ENCODE measurements at regions not wholly inside any gene's neighbourhood (a gene's known extent, or its start where the extent isn't known, plus 50 kb on each side); places are given as distances from the start of the nearest gene placed in this dataset.

GRCh38 chrX:78534221-78534620 lies 124.9 kb downstream of the RTL3 start:
- no peak overlapping the region for H3K4me3 Mint-ChIP-seq
- POLR2A ChIA-PET = no interaction called here
- CTCF ChIA-PET = no interaction called here

GRCh38 chrX:78532363-78532762 lies 126.8 kb downstream of the RTL3 start:
- Mint-ChIP-seq H3K36me3 (no peaks in the 10 kb centered on the region), H3K4me1 (ENCODE audit: low read depth) (peaks cover 12% of the 10 kb centered on the region), H3K9me3 (no peaks in the 10 kb centered on the region), H3K27me3 (no peaks in the 10 kb centered on the region), H3K4me3 (no peak overlapping the region), H3K27ac (no peak overlapping the region)
- intact Hi-C loops (cut with micrococcal nuclease) = no loop called here
- CTCF ChIA-PET = no interaction called here
- no peak for DNase-seq
- POLR2A ChIA-PET = no interaction called here

More at GRCh38 chrX:78534221-78534620, 124.9 kb downstream of the RTL3 start:
- Mint-ChIP-seq H3K27ac (no peak overlapping the region), H3K36me3 (no peaks in the 10 kb centered on the region), H3K27me3 (no peaks in the 10 kb centered on the region), H3K4me1 (ENCODE audit: low read depth) (peaks cover 3% of the 10 kb centered on the region), H3K9me3 (no peaks in the 10 kb centered on the region)
- intact Hi-C loops (cut with micrococcal nuclease) = no loop called here
- DNase-seq = no peak

- ChIA-PET CTCF (interaction anchor here (0.7 kb wide), 1 partner anchor 13 kb away, joined by 3 read pairs; no protein-coding TSS in a partner anchor), POLR2A (interaction anchor here (1.1 to 1.3 kb wide), 2 partner anchors 10 to 214 kb away, joined by 3 read pairs; no protein-coding TSS in a partner anchor)
- Mint-ChIP-seq H3K27ac (peak overlapping the region; percentile 49), H3K36me3 (no peaks in the 10 kb centered on the region), H3K4me1 (ENCODE audit: low read depth) (peaks cover 31% of the 10 kb centered on the region), H3K27me3 (no peaks in the 10 kb centered on the region), H3K4me3 (no peak overlapping the region), H3K9me3 (no peaks in the 10 kb centered on the region)
- DNase-seq = no peak
- intact Hi-C loops (cut with micrococcal nuclease) = loop anchor here (1.0 kb wide), 2 partner anchors 11 to 654 kb away; no protein-coding TSS in a partner anchor
These were observed 131.3 kb downstream of the RTL3 start for GRCh38 chrX:78527818-78528217.

GRCh38 chrX:78527263-78527662 lies 131.9 kb downstream of the RTL3 start:
- CTCF ChIA-PET = no interaction called here
- Mint-ChIP-seq H3K4me3 (no peak overlapping the region), H3K4me1 (ENCODE audit: low read depth) (peaks cover 31% of the 10 kb centered on the region), H3K27ac (peak overlapping the region; percentile 49), H3K27me3 (no peaks in the 10 kb centered on the region), H3K36me3 (no peaks in the 10 kb centered on the region), H3K9me3 (no peaks in the 10 kb centered on the region)
- peak; percentile 42 for DNase-seq
- POLR2A ChIA-PET = interaction anchor here (1.1 to 1.3 kb wide), 2 partner anchors 10 to 213 kb away, joined by 3 read pairs; no protein-coding TSS in a partner anchor
- intact Hi-C loops (cut with micrococcal nuclease) = loop anchor here (1.0 kb wide), 2 partner anchors 10 to 655 kb away; no protein-coding TSS in a partner anchor

- CTCF ChIA-PET = no interaction called here
- no peak for DNase-seq
- Mint-ChIP-seq H3K27me3 (no peaks in the 10 kb centered on the region), H3K4me3 (no peak overlapping the region), H3K4me1 (ENCODE audit: low read depth) (peaks cover 30% of the 10 kb centered on the region), H3K36me3 (no peaks in the 10 kb centered on the region), H3K27ac (no peak overlapping the region), H3K9me3 (no peaks in the 10 kb centered on the region)
- POLR2A ChIA-PET = no interaction called here
- intact Hi-C loops (cut with micrococcal nuclease) = no loop called here
These were observed 136.5 kb downstream of the RTL3 start for GRCh38 chrX:78522601-78523000.

GRCh38 chrX:78517124-78517523 lies 142.0 kb downstream of the RTL3 start:
- CTCF ChIA-PET = no interaction called here
- H3K36me3 Mint-ChIP-seq = no peaks in the 10 kb centered on the region
- intact Hi-C loops (cut with micrococcal nuclease) = loop anchor here (1.0 to 10.0 kb wide), 13 partner anchors 10 to 745 kb away; partner anchors contain the start of genes ATP7A, PGK1 and TAF9B

GRCh38 chrX:78514852-78515251 lies 144.3 kb downstream of the RTL3 start:
- Mint-ChIP-seq H3K4me3 (peak overlapping the region; percentile 29), H3K9me3 (no peaks in the 10 kb centered on the region), H3K4me1 (ENCODE audit: low read depth) (peaks cover 45% of the 10 kb centered on the region), H3K36me3 (no peaks in the 10 kb centered on the region), H3K27me3 (no peaks in the 10 kb centered on the region), H3K27ac (peak overlapping the region; percentile 88)
- DNase-seq = no peak
- CTCF ChIA-PET = interaction anchor here (1.1 kb wide), 1 partner anchor 13 kb away, joined by 3 read pairs; no protein-coding TSS in a partner anchor
- intact Hi-C loops (cut with micrococcal nuclease) = loop anchor here (1.0 to 10.0 kb wide), 10 partner anchors 137 to 747 kb away; partner anchors contain the start of genes ATP7A, PGK1 and TAF9B
- POLR2A ChIA-PET = no interaction called here

More at GRCh38 chrX:78517124-78517523, 142.0 kb downstream of the RTL3 start:
- no peaks in the 10 kb centered on the region for H3K27me3 Mint-ChIP-seq
- H3K4me1 Mint-ChIP-seq (ENCODE audit: low read depth) = peaks cover 45% of the 10 kb centered on the region
- peak; percentile 77 for DNase-seq
- no peaks in the 10 kb centered on the region for H3K9me3 Mint-ChIP-seq
- H3K27ac Mint-ChIP-seq = peak overlapping the region; percentile 84
- POLR2A ChIA-PET = interaction anchor here (1.0 kb wide), 1 partner anchor 11 kb away, joined by 3 read pairs; no protein-coding TSS in a partner anchor
- no peak overlapping the region for H3K4me3 Mint-ChIP-seq

GRCh38 chrX:78513971-78514738 lies 145.0 kb downstream of the RTL3 start:
- no peaks in the 10 kb centered on the region for H3K27me3 Mint-ChIP-seq
- DNase-seq = no peak
- no peak overlapping the region for H3K4me3 Mint-ChIP-seq
- intact Hi-C loops (cut with micrococcal nuclease) = loop anchor here (10.0 kb wide), 3 partner anchors 379 to 641 kb away; partner anchors contain the start of genes PGK1 and TAF9B
- no peaks in the 10 kb centered on the region for H3K36me3 Mint-ChIP-seq
- H3K9me3 Mint-ChIP-seq = peaks cover 4% of the 10 kb centered on the region
- peak overlapping the region; percentile 88 for H3K27ac Mint-ChIP-seq
- ChIA-PET POLR2A (no interaction called here), CTCF (interaction anchor here (1.1 kb wide), 1 partner anchor 14 kb away, joined by 3 read pairs; no protein-coding TSS in a partner anchor)
- peaks cover 45% of the 10 kb centered on the region for H3K4me1 Mint-ChIP-seq (ENCODE audit: low read depth)

- Mint-ChIP-seq H3K4me1 (ENCODE audit: low read depth) (peaks cover 2% of the 10 kb centered on the region), H3K27ac (no peak overlapping the region)
These were observed 152.9 kb downstream of the RTL3 start for GRCh38 chrX:78506248-78506647.

GRCh38 chrX:78496483-78496882 lies 162.6 kb downstream of the RTL3 start:
- Mint-ChIP-seq H3K36me3 (no peaks in the 10 kb centered on the region), H3K9me3 (no peaks in the 10 kb centered on the region), H3K4me3 (no peak overlapping the region), H3K27me3 (no peaks in the 10 kb centered on the region), H3K27ac (no peak overlapping the region), H3K4me1 (ENCODE audit: low read depth) (peaks cover 5% of the 10 kb centered on the region)
- CTCF ChIA-PET = no interaction called here
- POLR2A ChIA-PET = no interaction called here
- no peak for DNase-seq
- intact Hi-C loops (cut with micrococcal nuclease) = no loop called here

More at GRCh38 chrX:78506248-78506647, 152.9 kb downstream of the RTL3 start:
- Mint-ChIP-seq H3K4me3 (no peak overlapping the region), H3K36me3 (peaks cover 3% of the 10 kb centered on the region), H3K9me3 (peaks cover 14% of the 10 kb centered on the region), H3K27me3 (no peaks in the 10 kb centered on the region)
- no peak for DNase-seq
- ChIA-PET POLR2A (no interaction called here), CTCF (no interaction called here)
- intact Hi-C loops (cut with micrococcal nuclease) = no loop called here

- DNase-seq = no peak
- Mint-ChIP-seq H3K4me1 (ENCODE audit: low read depth) (peaks cover 5% of the 10 kb centered on the region), H3K9me3 (peaks cover 2% of the 10 kb centered on the region), H3K36me3 (no peaks in the 10 kb centered on the region), H3K27ac (no peak overlapping the region), H3K4me3 (no peak overlapping the region), H3K27me3 (no peaks in the 10 kb centered on the region)
- ChIA-PET POLR2A (no interaction called here), CTCF (no interaction called here)
- intact Hi-C loops (cut with micrococcal nuclease) = no loop called here
These were observed 165.8 kb upstream of the CYSLTR1 start for GRCh38 chrX:78493180-78493579.

GRCh38 chrX:78476701-78477100 lies 149.3 kb upstream of the CYSLTR1 start:
- H3K27ac Mint-ChIP-seq = no peak overlapping the region
- H3K4me3 Mint-ChIP-seq = no peak overlapping the region
- H3K9me3 Mint-ChIP-seq = no peaks in the 10 kb centered on the region
- intact Hi-C loops (cut with micrococcal nuclease) = no loop called here
- no peaks in the 10 kb centered on the region for H3K27me3 Mint-ChIP-seq
- H3K36me3 Mint-ChIP-seq = no peaks in the 10 kb centered on the region
- DNase-seq = no peak
- POLR2A ChIA-PET = no interaction called here
- no peaks in the 10 kb centered on the region for H3K4me1 Mint-ChIP-seq (ENCODE audit: low read depth)
- CTCF ChIA-PET = no interaction called here
